ENCODE measurements at regions not wholly inside any gene's neighbourhood (a gene's known extent, or its start where the extent isn't known, plus 50 kb on each side); places are given as distances from the start of the nearest gene placed in this dataset.

DNA sequence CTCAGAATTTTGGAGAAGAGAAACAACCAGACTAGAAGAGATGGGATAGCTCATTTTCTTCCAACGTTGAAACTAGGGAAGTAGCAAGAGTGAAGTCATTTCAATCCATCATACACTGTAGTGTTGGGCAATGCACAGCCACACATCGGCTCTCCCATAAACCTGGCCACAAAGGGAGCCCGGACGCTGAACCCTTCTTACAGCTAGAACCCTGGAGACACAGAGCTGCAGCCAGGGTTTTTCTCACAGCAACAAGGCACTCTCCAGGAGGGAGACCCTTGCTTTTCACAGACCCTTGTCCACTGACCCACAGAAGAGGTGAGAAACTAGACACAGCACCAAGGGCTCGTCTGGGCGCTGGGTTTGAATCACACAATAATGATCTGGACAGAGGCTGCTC lies 101.4 kb upstream of the FSTL4 start:
- Histone ChIP-seq H3K9me3 (ENCODE audit: low read length) (no peaks in the 10 kb centered on the region), H4K20me1 (ENCODE audit: insufficient read depth, low read length) (no peaks in the 10 kb centered on the region), H3K4me1 (ENCODE audit: insufficient read depth, low read length, poor library complexity, severe bottlenecking) (no peaks in the 10 kb centered on the region), H3K4me2 (ENCODE audit: low read length) (no peak overlapping the region), H3K79me2 (ENCODE audit: insufficient read depth, low read depth, low read length) (no peaks in the 10 kb centered on the region), H3K4me3 (ENCODE audit: low read depth, low read length, poor library complexity, severe bottlenecking) (no peak overlapping the region), H3K27ac (ENCODE audit: low read depth, low read length, poor library complexity, severe bottlenecking) (no peak overlapping the region), H3K9me2 (ENCODE audit: insufficient read depth, low read length) (no peaks in the 10 kb centered on the region), H3K36me3 (ENCODE audit: insufficient read depth, low read length) (no peaks in the 10 kb centered on the region), H2AFZ (ENCODE audit: low read length) (no peak overlapping the region)
- ChIA-PET POLR2A (interaction anchor here (1.3 kb wide), 1 partner anchor 16 kb away, joined by 3 read pairs; no protein-coding TSS in a partner anchor), CTCF (ENCODE audit: unreplicated experiment) (interaction anchor here (0.6 kb wide), 1 partner anchor 10 kb away, joined by 4 read pairs; no protein-coding TSS in a partner anchor)
- TF ChIP-seq, protein P1, sequence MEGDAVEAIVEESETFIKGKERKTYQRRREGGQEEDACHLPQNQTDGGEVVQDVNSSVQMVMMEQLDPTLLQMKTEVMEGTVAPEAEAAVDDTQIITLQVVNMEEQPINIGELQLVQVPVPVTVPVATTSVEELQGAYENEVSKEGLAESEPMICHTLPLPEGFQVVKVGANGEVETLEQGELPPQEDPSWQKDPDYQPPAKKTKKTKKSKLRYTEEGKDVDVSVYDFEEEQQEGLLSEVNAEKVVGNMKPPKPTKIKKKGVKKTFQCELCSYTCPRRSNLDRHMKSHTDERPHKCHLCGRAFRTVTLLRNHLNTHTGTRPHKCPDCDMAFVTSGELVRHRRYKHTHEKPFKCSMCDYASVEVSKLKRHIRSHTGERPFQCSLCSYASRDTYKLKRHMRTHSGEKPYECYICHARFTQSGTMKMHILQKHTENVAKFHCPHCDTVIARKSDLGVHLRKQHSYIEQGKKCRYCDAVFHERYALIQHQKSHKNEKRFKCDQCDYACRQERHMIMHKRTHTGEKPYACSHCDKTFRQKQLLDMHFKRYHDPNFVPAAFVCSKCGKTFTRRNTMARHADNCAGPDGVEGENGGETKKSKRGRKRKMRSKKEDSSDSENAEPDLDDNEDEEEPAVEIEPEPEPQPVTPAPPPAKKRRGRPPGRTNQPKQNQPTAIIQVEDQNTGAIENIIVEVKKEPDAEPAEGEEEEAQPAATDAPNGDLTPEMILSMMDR (conservative IDR thresholded peaks at IDR 0.05; ENCODE audit: low read length), result no peak
- no peak for TF ChIP-seq EZH2phosphoT487 (IDR thresholded peaks at IDR 0.05; ENCODE audit: borderline replicate concordance, low read depth, low read length)
- intact Hi-C loops (cut with micrococcal nuclease; ENCODE audit: unreplicated experiment), result no loop called here
- DNase-seq (ENCODE audit: low spot score), result no peak
- BruUV-seq (replicated peaks), result no TSS peak

DNA sequence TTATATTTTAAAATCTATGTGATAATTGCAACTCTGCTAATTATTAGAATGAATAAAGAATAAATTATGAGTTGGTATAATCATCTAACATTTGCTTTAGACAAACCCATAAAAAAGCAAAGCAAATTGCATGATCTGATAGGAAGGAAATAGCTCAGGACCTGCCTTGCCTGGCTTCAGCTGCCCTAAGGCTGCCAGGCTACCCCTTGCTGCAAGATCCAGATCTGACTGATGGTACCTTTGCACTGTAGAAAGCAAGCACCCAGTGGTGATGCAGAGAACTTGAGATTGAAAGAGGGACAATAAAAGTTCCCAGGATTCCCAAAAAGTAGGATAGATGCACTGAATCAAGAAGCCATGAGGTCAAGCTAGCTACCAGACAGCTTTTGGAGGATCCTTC lies 100.9 kb upstream of the FSTL4 start:
- Histone ChIP-seq H4K20me1 (ENCODE audit: insufficient read depth, low read length) (no peaks in the 10 kb centered on the region), H3K36me3 (ENCODE audit: insufficient read depth, low read length) (no peaks in the 10 kb centered on the region), H3K4me3 (ENCODE audit: low read depth, low read length, poor library complexity, severe bottlenecking) (no peak overlapping the region), H3K4me2 (ENCODE audit: low read length) (no peak overlapping the region), H3K9me3 (ENCODE audit: low read length) (no peaks in the 10 kb centered on the region), H3K9me2 (ENCODE audit: insufficient read depth, low read length) (no peaks in the 10 kb centered on the region), H3K27ac (ENCODE audit: low read depth, low read length, poor library complexity, severe bottlenecking) (no peak overlapping the region), H3K79me2 (ENCODE audit: insufficient read depth, low read depth, low read length) (no peaks in the 10 kb centered on the region), H3K4me1 (ENCODE audit: insufficient read depth, low read length, poor library complexity, severe bottlenecking) (no peaks in the 10 kb centered on the region), H2AFZ (ENCODE audit: low read length) (no peak overlapping the region)
- intact Hi-C loops (cut with micrococcal nuclease; ENCODE audit: unreplicated experiment), result no loop called here
- DNase-seq (ENCODE audit: low spot score), result no peak
- no TSS peak for BruUV-seq (replicated peaks)
- TF ChIP-seq, protein P1 (conservative IDR thresholded peaks at IDR 0.05; ENCODE audit: low read length), result no peak
- TF ChIP-seq EZH2phosphoT487 (IDR thresholded peaks at IDR 0.05; ENCODE audit: borderline replicate concordance, low read depth, low read length), result no peak
- POLR2A ChIA-PET, result interaction anchor here (1.3 kb wide), 1 partner anchor 15 kb away, joined by 3 read pairs; no protein-coding TSS in a partner anchor
- CTCF ChIA-PET (ENCODE audit: unreplicated experiment), result interaction anchor here (0.5 to 0.6 kb wide), 3 partner anchors 9 to 101 kb away, joined by 3 to 4 read pairs (median 3); no protein-coding TSS in a partner anchor

GRCh38 chr5:133712562-133712961 lies 100.2 kb upstream of the FSTL4 start:
- Histone ChIP-seq H3K9me3 (ENCODE audit: low read length) (no peaks in the 10 kb centered on the region), H3K4me1 (ENCODE audit: insufficient read depth, low read length, poor library complexity, severe bottlenecking) (no peaks in the 10 kb centered on the region), H3K9me2 (ENCODE audit: insufficient read depth, low read length) (no peaks in the 10 kb centered on the region), H3K36me3 (ENCODE audit: insufficient read depth, low read length) (no peaks in the 10 kb centered on the region), H3K4me3 (ENCODE audit: low read depth, low read length, poor library complexity, severe bottlenecking) (no peak overlapping the region), H4K20me1 (ENCODE audit: insufficient read depth, low read length) (no peaks in the 10 kb centered on the region), H3K4me2 (ENCODE audit: low read length) (no peak overlapping the region), H2AFZ (ENCODE audit: low read length) (no peak overlapping the region), H3K27ac (ENCODE audit: low read depth, low read length, poor library complexity, severe bottlenecking) (no peak overlapping the region), H3K79me2 (ENCODE audit: insufficient read depth, low read depth, low read length) (no peaks in the 10 kb centered on the region)
- no peak for DNase-seq (ENCODE audit: low spot score)
- ChIA-PET POLR2A (interaction anchor here (1.3 kb wide), 1 partner anchor 14 kb away, joined by 3 read pairs; no protein-coding TSS in a partner anchor), CTCF (ENCODE audit: unreplicated experiment) (interaction anchor here (0.5 kb wide), 1 partner anchor 101 kb away, joined by 3 read pairs; no protein-coding TSS in a partner anchor)
- BruUV-seq (replicated peaks), result no TSS peak
- intact Hi-C loops (cut with micrococcal nuclease; ENCODE audit: unreplicated experiment), result no loop called here
- TF ChIP-seq, protein P1 (conservative IDR thresholded peaks at IDR 0.05; ENCODE audit: low read length), result no peak
- TF ChIP-seq EZH2phosphoT487 (IDR thresholded peaks at IDR 0.05; ENCODE audit: borderline replicate concordance, low read depth, low read length), result no peak

Data from OCI-LY7 (cell line).